IPS-20b (cell line): ENCODE measurements at regions not wholly inside any gene's neighbourhood (a gene's known extent, or its start where the extent isn't known, plus 50 kb on each side); places are given as distances from the start of the nearest gene placed in this dataset.
"Not testable (repeated sequence)": the region's sequence is repeated elsewhere in the genome, so short reads cannot be mapped to it uniquely, and the experiment has no call there.

Source experiments
- H3K27ac ChIP-seq: one replicate; pipeline ENCODE4 v1.5.1; 2013; ENCODE audit warnings: low read length
- H3K27me3 ChIP-seq: 2 replicates; pipeline ENCODE4 v1.6.1; 2013; ENCODE audit warnings: mild to moderate bottlenecking, low read length, inconsistent platforms; ENCODE audit not compliant: insufficient read depth
- H3K36me3 ChIP-seq: 2 replicates; pipeline ENCODE4 v1.6.1; 2013; ENCODE audit warnings: low read depth, mild to moderate bottlenecking, inconsistent platforms, low read length, moderate library complexity; ENCODE audit not compliant: insufficient read depth
- H3K4me1 ChIP-seq: 2 replicates; pipeline ENCODE4 v1.6.1; 2013; ENCODE audit warnings: mild to moderate bottlenecking, control low read depth, inconsistent platforms, low read length, moderate library complexity; ENCODE audit not compliant: insufficient read depth
- H3K4me3 ChIP-seq: 2 replicates; pipeline ENCODE4 v1.5.1; 2013; ENCODE audit warnings: mild to moderate bottlenecking, low read length, inconsistent platforms
- H3K9ac ChIP-seq: 2 replicates; pipeline ENCODE4 v1.6.1; 2013; ENCODE audit warnings: low read depth, mild to moderate bottlenecking, inconsistent platforms, low read length, moderate library complexity
- H3K9me3 ChIP-seq: 2 replicates; pipeline ENCODE4 v1.6.1; 2013; ENCODE audit warnings: mild to moderate bottlenecking, low read depth, low read length, inconsistent platforms; ENCODE audit not compliant: insufficient read depth

DNA sequence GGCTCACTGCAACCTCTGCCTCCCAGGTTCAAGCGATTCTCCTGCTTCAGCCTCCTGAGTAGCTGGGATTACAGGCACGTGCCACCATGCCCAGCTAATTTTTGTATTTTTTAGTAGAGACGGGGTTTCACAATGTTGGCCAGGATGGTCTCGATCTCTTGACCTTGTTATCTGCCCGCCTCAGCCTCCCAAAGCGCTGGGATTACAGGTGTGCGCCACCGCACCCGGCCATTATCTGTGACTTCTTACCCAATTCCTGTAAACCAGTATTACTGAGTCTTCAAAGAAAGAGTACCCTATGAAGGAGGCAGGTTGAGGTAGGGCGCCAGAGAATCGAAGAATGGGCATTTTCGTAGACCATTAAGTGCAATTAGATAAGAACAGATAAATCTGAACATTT is 504.8 kb upstream of the CITED2 start:
- peaks cover 32% of the 10 kb centered on the region for H3K4me1 ChIP-seq
- not testable (repeated sequence) for H3K36me3 ChIP-seq, H3K4me3 ChIP-seq, H3K27me3 ChIP-seq, H3K9ac ChIP-seq, H3K9me3 ChIP-seq, H3K27ac ChIP-seq

DNA sequence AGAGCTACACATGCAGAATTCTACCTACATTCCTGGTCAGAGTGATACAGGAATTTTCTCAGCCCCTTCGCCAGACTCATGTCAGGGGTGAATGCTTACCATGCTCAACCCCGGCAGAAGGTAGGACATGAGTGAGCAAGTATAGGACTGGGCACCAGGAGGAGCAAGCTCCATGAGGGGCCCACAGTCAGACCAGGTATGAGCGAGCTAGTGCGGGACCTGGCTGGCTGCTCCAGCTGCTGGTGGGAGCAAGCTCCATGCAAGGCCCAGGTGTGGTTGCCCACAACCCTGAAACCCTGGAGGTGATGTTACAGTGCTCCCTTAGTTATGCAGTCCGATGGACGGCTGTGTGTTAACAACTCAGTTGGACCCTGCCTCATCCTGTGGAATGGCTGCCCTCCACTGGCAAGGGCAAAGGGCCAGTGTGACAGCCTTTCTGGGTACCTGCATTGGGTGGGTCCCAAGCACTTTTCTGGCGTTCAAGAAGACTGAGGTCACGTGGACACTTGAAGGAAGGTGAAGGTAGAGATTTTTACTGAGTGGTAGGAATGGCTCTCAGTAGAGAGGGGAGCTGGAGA is 503.5 kb upstream of the CITED2 start:
- H3K9me3 ChIP-seq = no peaks in the 10 kb centered on the region
- no peak overlapping the region for H3K27ac ChIP-seq
- no peak overlapping the region for H3K9ac ChIP-seq
- no peak overlapping the region for H3K4me3 ChIP-seq
- H3K36me3 ChIP-seq = no peaks in the 10 kb centered on the region
- H3K4me1 ChIP-seq = peaks cover 19% of the 10 kb centered on the region
- H3K27me3 ChIP-seq = no peaks in the 10 kb centered on the region

DNA sequence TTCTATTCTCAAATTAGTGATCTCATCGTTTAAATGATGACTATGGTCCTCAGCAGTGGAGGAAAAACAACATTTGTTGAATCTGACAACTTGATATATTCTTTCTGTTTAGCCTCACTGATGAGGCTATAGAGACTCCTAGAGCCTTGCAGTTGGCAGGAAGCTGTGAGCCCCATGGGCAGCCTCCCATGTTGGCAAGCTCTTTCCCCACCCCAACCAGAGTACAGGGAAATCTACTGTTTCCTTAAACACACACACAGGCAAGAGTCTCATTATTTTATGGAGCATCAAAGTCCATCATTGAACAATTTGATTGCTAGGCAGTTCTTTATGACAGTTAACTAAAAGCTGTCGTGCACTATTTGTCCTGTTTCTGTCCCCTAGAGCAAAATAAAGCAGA is 498.2 kb upstream of the CITED2 start:
- Histone ChIP-seq H3K4me1 (no peaks in the 10 kb centered on the region), H3K36me3 (no peaks in the 10 kb centered on the region), H3K9ac (no peak overlapping the region), H3K27ac (no peak overlapping the region), H3K27me3 (no peaks in the 10 kb centered on the region), H3K9me3 (no peaks in the 10 kb centered on the region), H3K4me3 (no peak overlapping the region)

DNA sequence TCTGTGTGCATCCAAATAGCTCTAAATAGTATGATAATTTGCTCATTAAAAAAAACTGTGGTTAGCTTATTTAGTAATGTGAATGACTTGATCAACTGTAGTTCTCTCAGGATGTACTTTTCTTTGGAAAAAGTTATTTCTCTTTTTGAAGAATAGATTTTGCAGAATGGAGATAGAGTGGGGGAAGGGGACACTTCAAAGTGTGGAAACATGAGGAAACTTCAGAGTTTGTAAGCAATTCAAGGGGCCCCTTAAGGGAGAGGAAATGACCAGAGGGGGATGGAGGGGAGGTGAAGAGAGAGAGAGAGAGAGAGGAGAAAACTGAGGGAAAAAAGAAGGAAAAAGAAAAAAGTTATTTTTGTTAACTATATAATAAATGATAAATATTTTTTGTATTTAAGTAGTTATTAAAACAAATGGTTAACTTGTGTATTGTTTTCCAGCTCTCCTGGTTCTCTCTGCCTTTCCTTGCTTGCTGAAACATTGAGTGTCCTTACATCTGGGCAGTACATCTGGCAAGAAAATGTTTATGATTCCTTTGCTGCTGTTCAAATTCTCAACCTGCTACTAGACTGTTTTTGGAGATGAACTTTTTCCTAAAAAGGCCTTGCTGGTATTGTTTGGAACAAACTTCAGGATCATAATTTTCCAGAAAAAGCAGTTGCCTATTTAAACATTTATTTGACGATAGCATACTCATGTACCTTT is 497.5 kb upstream of the CITED2 start:
- no peaks in the 10 kb centered on the region for H3K36me3 ChIP-seq
- no peak overlapping the region for H3K27ac ChIP-seq
- no peaks in the 10 kb centered on the region for H3K27me3 ChIP-seq
- H3K4me1 ChIP-seq = no peaks in the 10 kb centered on the region
- H3K9ac ChIP-seq = no peak overlapping the region
- H3K9me3 ChIP-seq = no peaks in the 10 kb centered on the region
- H3K4me3 ChIP-seq = no peak overlapping the region

DNA sequence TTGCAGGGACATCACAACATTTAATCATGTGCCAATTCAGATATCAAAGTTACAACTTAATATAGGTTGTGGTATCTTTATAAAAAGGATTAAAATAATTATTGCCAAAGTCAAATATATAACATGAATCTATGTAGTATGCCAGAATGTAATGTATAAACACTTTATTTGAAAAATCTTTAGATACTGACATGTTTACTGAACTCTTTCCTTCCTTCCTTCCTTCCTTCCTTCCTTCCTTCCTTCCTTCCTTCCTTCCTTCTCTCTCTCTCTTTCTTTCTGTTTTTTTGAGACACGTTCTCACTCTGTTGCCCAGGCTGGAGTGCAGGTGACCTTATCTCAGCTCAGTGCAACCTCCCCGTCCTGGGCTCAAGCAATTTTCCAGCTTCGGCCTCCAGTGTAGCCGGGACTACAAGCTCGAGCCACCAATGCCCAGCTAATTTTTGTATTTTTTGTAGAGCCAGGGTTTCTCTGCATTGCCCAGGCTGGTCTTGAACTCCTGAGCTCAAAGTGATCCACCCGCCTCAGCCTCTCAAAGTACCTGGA is 496.8 kb upstream of the CITED2 start:
- Histone ChIP-seq H3K27me3 (no peaks in the 10 kb centered on the region), H3K36me3 (no peaks in the 10 kb centered on the region), H3K9me3 (no peaks in the 10 kb centered on the region), H3K4me1 (no peaks in the 10 kb centered on the region), H3K27ac (no peak overlapping the region), H3K9ac (no peak overlapping the region), H3K4me3 (no peak overlapping the region)

DNA sequence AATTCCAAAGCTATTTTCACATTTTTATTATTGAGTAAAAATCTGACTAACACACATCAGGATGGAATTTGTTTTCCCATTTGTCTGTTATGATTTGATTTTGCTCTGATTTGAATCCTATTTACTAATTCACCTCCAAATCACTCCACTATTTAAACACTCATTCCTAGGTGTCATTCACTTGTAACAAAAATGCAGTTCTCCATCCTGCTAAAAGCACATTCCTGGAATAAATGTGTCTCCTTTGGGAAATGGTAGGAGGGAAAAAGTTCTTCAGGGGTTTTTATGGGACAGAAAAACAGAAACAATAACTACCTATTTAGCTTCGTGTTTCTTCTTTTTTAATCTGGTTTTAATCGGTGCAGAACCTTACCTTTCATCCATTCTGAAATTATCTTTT is 494.1 kb upstream of the CITED2 start:
- H3K36me3 ChIP-seq = no peaks in the 10 kb centered on the region
- no peak overlapping the region for H3K4me3 ChIP-seq

DNA sequence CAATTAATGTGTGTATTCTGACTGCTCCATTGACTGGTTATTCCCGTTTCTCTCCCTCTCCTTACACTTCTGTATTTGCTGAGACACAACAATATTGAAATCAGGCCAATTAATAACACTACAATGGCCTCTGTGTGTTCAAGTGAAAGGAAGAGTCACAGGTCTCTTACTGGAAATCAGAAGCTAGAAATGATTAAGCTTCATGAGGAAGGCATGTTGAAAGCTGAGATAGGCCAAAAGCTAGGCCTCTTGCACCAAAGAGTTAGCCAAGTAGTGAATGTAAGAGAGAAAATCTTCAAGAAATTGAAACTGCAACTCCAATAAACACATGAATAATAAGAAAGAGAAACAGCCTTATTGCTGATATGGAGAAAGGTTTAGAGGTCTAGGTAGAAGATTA is 489.5 kb upstream of the CITED2 start:
- no peak overlapping the region for H3K27ac ChIP-seq
- H3K36me3 ChIP-seq = no peaks in the 10 kb centered on the region
- no peak overlapping the region for H3K4me3 ChIP-seq
- no peak overlapping the region for H3K9ac ChIP-seq
- H3K9me3 ChIP-seq = no peaks in the 10 kb centered on the region
- no peaks in the 10 kb centered on the region for H3K4me1 ChIP-seq
- H3K27me3 ChIP-seq = no peaks in the 10 kb centered on the region

More for the DNA sequence above, 494.1 kb upstream of the CITED2 start:
- no peak overlapping the region for H3K9ac ChIP-seq
- no peaks in the 10 kb centered on the region for H3K27me3 ChIP-seq
- H3K9me3 ChIP-seq = no peaks in the 10 kb centered on the region
- no peaks in the 10 kb centered on the region for H3K4me1 ChIP-seq
- H3K27ac ChIP-seq = no peak overlapping the region

DNA sequence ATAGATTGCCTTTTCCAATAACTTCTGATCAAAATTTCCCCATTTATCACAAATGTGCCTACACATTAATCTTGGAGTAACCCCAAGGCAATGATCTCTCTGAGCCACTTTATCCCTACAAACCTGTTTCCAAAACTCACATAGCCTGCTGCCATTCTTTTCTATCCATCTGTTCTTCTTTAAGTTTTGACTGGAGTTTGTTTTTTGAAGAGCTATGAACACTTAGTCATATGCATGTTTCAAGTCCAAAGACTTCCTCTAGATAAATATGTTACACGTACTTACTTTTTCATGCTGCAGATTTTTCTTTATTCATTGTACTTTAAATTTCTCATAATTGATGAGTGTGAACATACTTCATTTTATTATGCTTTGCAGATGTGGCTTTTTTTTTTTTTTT is 488.9 kb upstream of the CITED2 start:
- no peak overlapping the region for H3K27ac ChIP-seq
- no peaks in the 10 kb centered on the region for H3K27me3 ChIP-seq
- no peaks in the 10 kb centered on the region for H3K9me3 ChIP-seq
- H3K9ac ChIP-seq = no peak overlapping the region
- H3K36me3 ChIP-seq = no peaks in the 10 kb centered on the region
- H3K4me3 ChIP-seq = no peak overlapping the region
- no peaks in the 10 kb centered on the region for H3K4me1 ChIP-seq

DNA sequence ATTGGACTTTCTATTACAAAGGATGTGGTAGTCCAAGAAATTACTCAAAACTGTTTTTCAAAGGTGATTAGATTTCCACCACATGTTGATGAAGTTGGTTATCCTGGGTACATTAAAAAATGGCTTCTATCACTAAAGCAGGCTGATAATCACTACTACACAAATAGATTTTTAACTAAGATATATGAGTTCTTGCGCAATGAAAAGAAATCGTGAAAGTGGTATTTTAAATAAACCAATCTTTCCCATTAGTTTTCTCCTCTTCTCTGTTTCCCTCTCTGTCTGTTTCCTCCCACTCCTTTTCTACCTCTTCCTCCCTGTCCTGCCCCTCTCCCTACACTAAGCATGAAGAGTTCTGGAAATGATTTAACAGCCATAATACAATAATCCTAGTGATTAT is 487.9 kb upstream of the CITED2 start:
- no peak overlapping the region for H3K9ac ChIP-seq
- H3K27me3 ChIP-seq = no peaks in the 10 kb centered on the region
- H3K9me3 ChIP-seq = no peaks in the 10 kb centered on the region
- no peak overlapping the region for H3K27ac ChIP-seq
- no peaks in the 10 kb centered on the region for H3K36me3 ChIP-seq
- no peaks in the 10 kb centered on the region for H3K4me1 ChIP-seq
- no peak overlapping the region for H3K4me3 ChIP-seq

DNA sequence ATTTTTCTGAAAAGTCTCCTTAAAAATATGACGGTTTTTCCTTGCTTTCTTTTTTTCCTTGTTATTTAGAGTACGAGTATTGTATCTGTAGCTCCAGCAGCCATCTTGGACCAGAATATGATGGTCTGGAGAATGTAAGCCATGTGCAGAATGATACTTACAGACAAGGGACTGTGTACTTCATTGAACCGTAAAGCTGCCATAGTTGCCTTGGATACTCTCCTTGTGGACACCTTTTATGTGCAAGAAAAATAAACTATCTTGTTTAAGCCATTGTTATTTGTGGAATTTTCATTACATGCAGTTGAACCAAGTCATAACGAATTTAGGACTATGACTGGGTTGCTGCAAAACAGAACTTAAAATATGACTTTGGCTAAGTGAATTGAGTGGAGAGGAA is 485.8 kb upstream of the CITED2 start:
- H3K27ac ChIP-seq = no peak overlapping the region
- no peak overlapping the region for H3K4me3 ChIP-seq
- H3K27me3 ChIP-seq = no peaks in the 10 kb centered on the region
- no peaks in the 10 kb centered on the region for H3K9me3 ChIP-seq
- H3K4me1 ChIP-seq = no peaks in the 10 kb centered on the region; the same call in 1 of the 2 replicates
- H3K36me3 ChIP-seq = no peaks in the 10 kb centered on the region
- no peak overlapping the region for H3K9ac ChIP-seq

DNA sequence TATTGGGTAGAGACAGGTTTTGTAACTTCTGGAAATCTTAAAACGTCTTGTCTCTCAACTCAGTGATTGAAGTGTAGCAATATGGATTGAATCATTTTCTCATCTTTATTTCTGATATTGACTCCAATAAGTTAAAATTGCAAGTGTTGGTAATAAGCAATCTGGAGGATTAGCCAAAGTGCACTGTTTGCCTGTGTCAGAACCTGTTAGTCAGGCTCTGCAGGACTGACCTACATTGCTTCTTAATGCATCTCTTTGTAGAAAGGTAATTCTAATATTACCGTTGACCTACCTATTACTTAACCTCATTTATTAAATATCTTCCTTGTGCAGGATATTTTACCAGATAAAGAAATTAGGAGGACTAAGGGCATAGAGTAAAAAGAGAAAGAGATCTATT is 484.0 kb upstream of the CITED2 start:
- Histone ChIP-seq H3K4me3 (no peak overlapping the region), H3K9me3 (no peaks in the 10 kb centered on the region), H3K27me3 (no peaks in the 10 kb centered on the region), H3K36me3 (no peaks in the 10 kb centered on the region), H3K9ac (no peak overlapping the region), H3K27ac (no peak overlapping the region), H3K4me1 (no peaks in the 10 kb centered on the region; the same call in 1 of the 2 replicates)

DNA sequence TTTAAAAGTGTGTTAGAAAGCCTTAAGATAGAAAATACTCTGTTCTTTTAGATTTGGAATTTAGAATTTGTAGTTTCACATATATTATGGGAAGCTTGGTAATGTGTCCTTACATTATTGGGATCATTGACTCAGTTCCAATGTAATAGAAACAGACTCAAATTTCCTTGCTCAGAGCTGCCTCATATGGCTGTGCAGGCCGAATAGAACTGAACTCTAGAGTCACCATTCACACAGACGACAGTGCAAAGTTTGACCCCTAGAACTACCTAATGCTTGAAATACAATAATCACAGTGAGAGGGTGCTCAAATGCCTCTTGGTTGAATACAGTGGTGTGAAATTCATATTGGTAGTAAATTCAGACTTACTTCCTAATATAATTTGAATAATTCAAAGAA is 482.7 kb upstream of the CITED2 start:
- Histone ChIP-seq H3K36me3 (no peaks in the 10 kb centered on the region), H3K27ac (no peak overlapping the region), H3K9me3 (no peaks in the 10 kb centered on the region), H3K27me3 (no peaks in the 10 kb centered on the region), H3K4me1 (peaks cover 3% of the 10 kb centered on the region), H3K4me3 (no peak overlapping the region), H3K9ac (no peak overlapping the region)
